AG10803 (cell line): ENCODE measurements at regions not wholly inside any gene's neighbourhood (a gene's known extent, or its start where the extent isn't known, plus 50 kb on each side); places are given as distances from the start of the nearest gene placed in this dataset.

Experiments used
- DNase-seq: peaks from one replicate; pipeline ENCODE4 v3.0.0; 2010; ENCODE audit warnings: low read depth
- H3K4me3 ChIP-seq: 2 replicates; pipeline ENCODE4 v1.5.1; 2011; ENCODE audit warnings: mild to moderate bottlenecking, low read length, control low read depth
- TF ChIP-seq, protein P1 (sequence below): conservative IDR thresholded peaks from 2 replicates; pipeline ENCODE4 v1.5.1; 2011; ENCODE audit warnings: mild to moderate bottlenecking, low read length, control low read depth, inconsistent platforms

DNA sequence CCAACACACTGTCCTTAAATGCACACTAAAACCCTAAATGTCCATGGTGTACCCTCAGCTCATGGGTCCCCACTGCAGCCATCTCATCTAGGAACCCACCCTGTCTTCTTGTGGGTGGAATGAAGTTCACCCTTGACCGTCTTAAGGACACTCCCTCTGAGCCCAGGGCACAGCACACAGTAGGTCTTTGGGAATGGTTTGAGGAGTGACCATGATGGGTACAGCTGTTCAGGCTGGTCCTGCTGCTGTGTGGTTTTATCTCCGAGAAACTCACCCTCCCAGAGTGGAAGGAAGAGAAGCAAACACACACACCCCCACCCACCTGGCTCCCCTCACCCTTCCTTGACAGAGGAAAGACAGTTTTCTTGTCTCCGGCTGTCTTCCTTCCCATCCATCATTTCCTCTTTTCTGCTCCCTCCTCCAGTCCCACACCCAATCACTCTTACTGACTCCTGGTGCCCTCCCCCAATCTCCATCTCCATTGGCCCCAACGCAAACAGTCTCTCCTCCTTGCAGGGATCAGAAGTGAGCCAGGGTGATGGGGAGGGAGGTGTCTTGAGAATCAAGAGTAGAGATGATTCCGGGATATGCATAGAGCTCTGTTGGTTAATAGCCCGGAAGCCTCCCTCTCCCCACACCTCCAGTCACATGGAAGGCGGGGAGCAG lies 105.9 kb upstream of the LHX5 start:
- TF ChIP-seq, protein P1, sequence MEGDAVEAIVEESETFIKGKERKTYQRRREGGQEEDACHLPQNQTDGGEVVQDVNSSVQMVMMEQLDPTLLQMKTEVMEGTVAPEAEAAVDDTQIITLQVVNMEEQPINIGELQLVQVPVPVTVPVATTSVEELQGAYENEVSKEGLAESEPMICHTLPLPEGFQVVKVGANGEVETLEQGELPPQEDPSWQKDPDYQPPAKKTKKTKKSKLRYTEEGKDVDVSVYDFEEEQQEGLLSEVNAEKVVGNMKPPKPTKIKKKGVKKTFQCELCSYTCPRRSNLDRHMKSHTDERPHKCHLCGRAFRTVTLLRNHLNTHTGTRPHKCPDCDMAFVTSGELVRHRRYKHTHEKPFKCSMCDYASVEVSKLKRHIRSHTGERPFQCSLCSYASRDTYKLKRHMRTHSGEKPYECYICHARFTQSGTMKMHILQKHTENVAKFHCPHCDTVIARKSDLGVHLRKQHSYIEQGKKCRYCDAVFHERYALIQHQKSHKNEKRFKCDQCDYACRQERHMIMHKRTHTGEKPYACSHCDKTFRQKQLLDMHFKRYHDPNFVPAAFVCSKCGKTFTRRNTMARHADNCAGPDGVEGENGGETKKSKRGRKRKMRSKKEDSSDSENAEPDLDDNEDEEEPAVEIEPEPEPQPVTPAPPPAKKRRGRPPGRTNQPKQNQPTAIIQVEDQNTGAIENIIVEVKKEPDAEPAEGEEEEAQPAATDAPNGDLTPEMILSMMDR = no peak
- H3K4me3 ChIP-seq = no peak overlapping the region
- no peak for DNase-seq

DNA sequence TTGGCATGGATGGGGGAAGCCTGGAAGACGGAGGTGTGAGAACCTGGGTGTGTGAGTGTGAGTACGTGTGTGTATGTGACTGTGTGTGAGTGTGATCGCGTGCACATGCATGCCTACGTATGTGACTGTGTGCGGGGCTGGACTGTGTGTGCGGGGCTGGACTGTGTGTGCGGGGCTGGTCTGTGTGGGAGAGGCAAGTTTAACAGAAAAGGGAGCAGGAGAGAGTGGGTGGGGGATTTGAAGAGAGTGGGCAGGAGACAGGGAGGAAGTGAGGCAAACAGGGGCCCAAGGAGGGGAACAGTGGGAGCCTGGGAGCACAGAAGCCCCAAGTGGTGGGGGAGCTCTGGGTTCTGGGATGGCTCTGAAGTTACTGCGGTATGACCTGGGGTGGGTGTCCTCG lies 103.7 kb upstream of the LHX5 start:
- TF ChIP-seq, protein P1 = no peak

DNA sequence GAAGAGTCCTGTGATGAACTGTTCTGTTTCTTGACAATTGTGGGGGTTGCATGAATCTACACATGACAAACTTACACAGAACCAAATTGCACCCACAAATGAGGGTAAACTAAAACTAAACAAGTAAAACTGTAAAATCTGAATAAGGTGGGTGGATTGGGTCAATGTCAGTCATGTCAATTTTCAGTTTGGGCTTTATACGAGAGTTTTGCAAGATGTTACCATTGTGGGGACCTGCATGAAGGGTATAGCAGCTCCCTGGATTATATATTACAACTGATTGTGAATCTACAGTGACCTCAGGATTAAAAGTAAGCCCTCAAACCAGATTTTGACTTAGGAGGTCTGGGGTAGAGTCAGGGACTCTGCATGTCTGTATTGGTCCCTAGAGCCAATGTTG lies 101.5 kb upstream of the LHX5 start:
- no peak overlapping the region for H3K4me3 ChIP-seq
- TF ChIP-seq, protein P1 = no peak
- DNase-seq = no peak

More for the DNA sequence above, 103.7 kb upstream of the LHX5 start:
- DNase-seq = no peak
- no peak overlapping the region for H3K4me3 ChIP-seq

- no peak overlapping the region for H3K4me3 ChIP-seq
- DNase-seq = no peak
- TF ChIP-seq, protein P1 = no peak
Observed at GRCh38 chr12:113571713-113572112, 100.0 kb upstream of the LHX5 start.

- no peak for DNase-seq
- TF ChIP-seq, protein P1 = no peak
- no peak overlapping the region for H3K4me3 ChIP-seq
Observed at GRCh38 chr12:113569806-113570205, 98.1 kb upstream of the LHX5 start.

- DNase-seq = no peak
- no peak overlapping the region for H3K4me3 ChIP-seq
- TF ChIP-seq, protein P1 = no peak
Observed at GRCh38 chr12:113568021-113568420, 96.3 kb upstream of the LHX5 start.

DNA sequence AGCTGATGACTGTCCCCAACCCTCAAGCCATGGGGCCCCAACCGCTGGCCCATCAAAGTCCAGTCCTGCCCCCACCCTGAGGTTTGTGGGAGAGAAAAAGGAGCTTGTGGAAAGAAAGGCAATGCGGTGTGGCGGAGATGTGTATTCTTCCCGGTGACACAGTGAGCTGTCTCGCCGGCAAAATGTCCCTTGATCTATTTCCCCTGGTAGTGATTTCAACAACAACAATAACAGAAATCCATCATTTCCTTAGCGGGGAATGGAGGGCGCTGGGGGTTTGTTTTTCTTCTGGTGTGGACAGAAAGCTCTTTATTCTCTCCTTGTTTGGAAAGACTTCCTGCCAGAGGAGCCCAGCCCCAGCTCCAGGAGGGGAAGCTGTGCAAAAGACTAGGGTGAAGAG lies 93.7 kb upstream of the LHX5 start:
- no peak overlapping the region for H3K4me3 ChIP-seq
- TF ChIP-seq, protein P1 = no peak
- no peak for DNase-seq
